OCI-LY1 (cell line): ENCODE measurements at regions not wholly inside any gene's neighbourhood (a gene's known extent, or its start where the extent isn't known, plus 50 kb on each side); places are given as distances from the start of the nearest gene placed in this dataset.

Experiments used
- EZH2 ChIP-seq: fragments of 200-600 bp; sonication (generic), shearing (Covaris generic); IDR thresholded peaks from 2 replicates; pipeline ENCODE4 v1.8.0; 2017; ENCODE audit warnings: borderline replicate concordance, mixed run types, mild to moderate bottlenecking, antibody characterized with exemption, low read length, moderate library complexity, mixed read lengths
- TF ChIP-seq, protein P1 (sequence below): fragments of 200-600 bp; sonication (generic), shearing (Covaris generic); IDR thresholded peaks from 2 replicates; pipeline ENCODE4 v1.5.1; 2017; ENCODE audit warnings: mild to moderate bottlenecking, antibody characterized with exemption, low read length, moderate library complexity, mixed read lengths

DNA sequence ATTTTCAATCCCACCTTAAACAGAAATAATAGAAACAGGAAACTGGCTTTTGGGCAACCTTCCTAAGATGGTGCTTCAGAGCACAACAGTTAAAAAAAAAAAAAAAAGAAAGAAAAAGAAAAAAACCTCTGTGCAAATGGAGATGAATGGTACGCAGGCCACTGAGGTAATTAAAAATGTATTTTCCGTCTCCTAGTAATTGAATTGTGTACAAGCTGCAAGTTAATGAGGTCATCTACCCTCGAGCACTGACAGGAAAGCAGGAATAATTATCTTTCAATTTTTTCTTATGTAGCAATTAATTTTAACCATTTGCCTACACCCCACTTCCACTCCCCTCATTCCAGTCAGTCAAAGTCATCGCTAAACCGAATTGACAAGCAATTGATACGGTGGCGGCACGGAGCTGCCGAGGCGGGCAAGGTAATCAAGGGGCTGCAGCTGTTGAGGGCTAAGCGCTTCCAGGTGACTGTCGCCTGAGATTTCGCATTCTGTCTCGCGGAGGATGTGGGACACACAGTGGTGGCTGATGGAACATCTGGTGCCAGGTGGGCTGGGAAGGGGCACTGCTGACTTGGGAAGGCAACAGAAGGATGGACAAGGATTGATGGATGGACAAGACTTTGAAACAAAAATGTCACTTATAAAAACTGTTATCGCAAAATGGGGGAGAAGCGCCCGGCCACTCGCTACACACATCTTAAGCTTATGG lies 109.4 kb downstream of the RCN1 start:
- TF ChIP-seq, protein P1, sequence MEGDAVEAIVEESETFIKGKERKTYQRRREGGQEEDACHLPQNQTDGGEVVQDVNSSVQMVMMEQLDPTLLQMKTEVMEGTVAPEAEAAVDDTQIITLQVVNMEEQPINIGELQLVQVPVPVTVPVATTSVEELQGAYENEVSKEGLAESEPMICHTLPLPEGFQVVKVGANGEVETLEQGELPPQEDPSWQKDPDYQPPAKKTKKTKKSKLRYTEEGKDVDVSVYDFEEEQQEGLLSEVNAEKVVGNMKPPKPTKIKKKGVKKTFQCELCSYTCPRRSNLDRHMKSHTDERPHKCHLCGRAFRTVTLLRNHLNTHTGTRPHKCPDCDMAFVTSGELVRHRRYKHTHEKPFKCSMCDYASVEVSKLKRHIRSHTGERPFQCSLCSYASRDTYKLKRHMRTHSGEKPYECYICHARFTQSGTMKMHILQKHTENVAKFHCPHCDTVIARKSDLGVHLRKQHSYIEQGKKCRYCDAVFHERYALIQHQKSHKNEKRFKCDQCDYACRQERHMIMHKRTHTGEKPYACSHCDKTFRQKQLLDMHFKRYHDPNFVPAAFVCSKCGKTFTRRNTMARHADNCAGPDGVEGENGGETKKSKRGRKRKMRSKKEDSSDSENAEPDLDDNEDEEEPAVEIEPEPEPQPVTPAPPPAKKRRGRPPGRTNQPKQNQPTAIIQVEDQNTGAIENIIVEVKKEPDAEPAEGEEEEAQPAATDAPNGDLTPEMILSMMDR: no peak
- TF ChIP-seq EZH2: no peak
